Natural killer cell (primary cell): ENCODE measurements at regions not wholly inside any gene's neighbourhood (a gene's known extent, or its start where the extent isn't known, plus 50 kb on each side); places are given as distances from the start of the nearest gene placed in this dataset.

Experiments
- ATAC-seq, 3 donors: fragments of 150-1000 bp in 2 of 3; fragments of 200-7000 bp in 1 of 3; cut with Tn5 transposase; 1 replicate in 1 of 3; 2 replicates in 2 of 3; pipeline ENCODE4 v1.10.0; 2021; ENCODE audit warnings: mild to moderate bottlenecking in 2 of 3, moderate library complexity in 2 of 3
- DNase-seq, 2 donors: peaks; one replicate each; pipeline versions ENCODE4 v3.0.0 to v3.0.0-alpha.2; 2013 to 2021; ENCODE audit warnings: mixed read lengths in 1 of 2
- H3K27ac ChIP-seq: one replicate; pipeline ENCODE4 v1.5.1; 2013; ENCODE audit warnings: mild to moderate bottlenecking, low read length
- H3K27me3 ChIP-seq: one replicate; pipeline ENCODE4 v1.6.1; 2013; ENCODE audit warnings: low read length; ENCODE audit not compliant: control insufficient read depth, insufficient read depth
- H3K36me3 ChIP-seq: one replicate; pipeline ENCODE4 v1.6.1; 2013; ENCODE audit warnings: low read length; ENCODE audit not compliant: control insufficient read depth, insufficient read depth
- H3K4me1 ChIP-seq: one replicate; pipeline ENCODE4 v1.6.1; 2013; ENCODE audit warnings: low read length; ENCODE audit not compliant: control insufficient read depth, insufficient read depth
- H3K4me3 ChIP-seq: one replicate; pipeline ENCODE4 v1.5.1; 2013; ENCODE audit warnings: low read length
- H3K9me3 ChIP-seq: one replicate; pipeline ENCODE4 v1.6.1; 2013; ENCODE audit warnings: low read length; ENCODE audit not compliant: control insufficient read depth, insufficient read depth
- H3K27ac Mint-ChIP-seq, 2 donors: one replicate each; pipeline ENCODE4 v1.8.0; 2022; ENCODE audit warnings: mild to moderate bottlenecking in 2 of 2, mixed read lengths in 2 of 2, moderate library complexity in 1 of 2
- H3K27me3 Mint-ChIP-seq, 2 donors: one replicate each; pipeline ENCODE4 v1.8.0; 2022; ENCODE audit warnings: low read depth in 2 of 2, mixed read lengths in 2 of 2
- H3K36me3 Mint-ChIP-seq: one replicate; pipeline ENCODE4 v1.8.0; 2022; ENCODE audit warnings: mixed read lengths
- H3K4me1 Mint-ChIP-seq, 2 donors: one replicate each; pipeline ENCODE4 v1.8.0; 2022; ENCODE audit warnings: mixed read lengths in 2 of 2
- H3K4me3 Mint-ChIP-seq: one replicate; pipeline ENCODE4 v1.8.0; 2022; ENCODE audit warnings: mild to moderate bottlenecking, moderate library complexity, mixed read lengths
- H3K9me3 Mint-ChIP-seq, 2 donors: one replicate each; pipeline ENCODE4 v1.8.0; 2022; ENCODE audit warnings: mixed read lengths in 2 of 2
- WGBS: methylation state at CpG from one replicate; pipeline ENCODE4 v1.1.7; 2013; ENCODE audit warnings: missing lambda C conversion rate; ENCODE audit not compliant: insufficient coverage; 5-methylcytosine and 5-hydroxymethylcytosine counted together
- intact Hi-C: fragments of 100-400 bp; cut with micrococcal nuclease; formaldehyde crosslinking; loops from one replicate; pipeline ENCODE4 v1.14.2; 2022
- TF ChIP-seq, protein P1 (sequence below): fragments of 200-600 bp; IDR thresholded peaks from one replicate; pipeline ENCODE4 v1.8.0; 2022; ENCODE audit warnings: antibody characterized with exemption

DNA sequence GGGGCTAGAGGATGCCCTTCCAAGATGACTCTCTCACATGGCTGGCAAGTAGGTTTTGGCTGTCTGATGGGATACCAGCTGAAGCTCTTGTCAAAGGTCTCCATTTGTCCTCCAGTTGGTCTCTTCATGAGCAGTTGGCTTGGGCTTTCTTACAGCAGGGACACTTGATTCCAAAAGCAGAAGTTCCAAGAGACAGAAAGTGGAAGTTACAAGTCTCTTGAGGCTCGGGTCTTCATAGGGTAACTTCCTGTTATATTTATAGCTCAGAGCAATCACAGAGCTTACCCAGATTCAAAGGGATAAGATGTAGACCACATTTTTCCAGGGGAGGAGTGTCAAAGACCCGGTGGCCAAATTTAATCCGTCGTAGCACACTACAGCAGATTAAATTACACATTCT, 440.0 kb downstream of the RFC3 start:
- Histone ChIP-seq H3K4me3 (no peak overlapping the region), H3K36me3 (no peaks in the 10 kb centered on the region), H3K27ac (no peak overlapping the region), H3K4me1 (no peaks in the 10 kb centered on the region), H3K27me3 (no peaks in the 10 kb centered on the region), H3K9me3 (no peaks in the 10 kb centered on the region)
- Mint-ChIP-seq H3K27ac (no peak overlapping the region), H3K4me3 (no peak overlapping the region), H3K4me1 (peaks cover 0 to 4% of the 10 kb centered on the region in 2 donors), H3K27me3 (no peaks in the 10 kb centered on the region), H3K36me3 (no peaks in the 10 kb centered on the region), H3K9me3 (peaks cover 18 to 19% of the 10 kb centered on the region in 2 donors)
- DNase-seq (no peak), ATAC-seq (no peak)
- WGBS: 4% methylated on average over 4 of the region's 4 CpGs
- TF ChIP-seq, protein P1, sequence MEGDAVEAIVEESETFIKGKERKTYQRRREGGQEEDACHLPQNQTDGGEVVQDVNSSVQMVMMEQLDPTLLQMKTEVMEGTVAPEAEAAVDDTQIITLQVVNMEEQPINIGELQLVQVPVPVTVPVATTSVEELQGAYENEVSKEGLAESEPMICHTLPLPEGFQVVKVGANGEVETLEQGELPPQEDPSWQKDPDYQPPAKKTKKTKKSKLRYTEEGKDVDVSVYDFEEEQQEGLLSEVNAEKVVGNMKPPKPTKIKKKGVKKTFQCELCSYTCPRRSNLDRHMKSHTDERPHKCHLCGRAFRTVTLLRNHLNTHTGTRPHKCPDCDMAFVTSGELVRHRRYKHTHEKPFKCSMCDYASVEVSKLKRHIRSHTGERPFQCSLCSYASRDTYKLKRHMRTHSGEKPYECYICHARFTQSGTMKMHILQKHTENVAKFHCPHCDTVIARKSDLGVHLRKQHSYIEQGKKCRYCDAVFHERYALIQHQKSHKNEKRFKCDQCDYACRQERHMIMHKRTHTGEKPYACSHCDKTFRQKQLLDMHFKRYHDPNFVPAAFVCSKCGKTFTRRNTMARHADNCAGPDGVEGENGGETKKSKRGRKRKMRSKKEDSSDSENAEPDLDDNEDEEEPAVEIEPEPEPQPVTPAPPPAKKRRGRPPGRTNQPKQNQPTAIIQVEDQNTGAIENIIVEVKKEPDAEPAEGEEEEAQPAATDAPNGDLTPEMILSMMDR: no peak
- intact Hi-C loops: no loop called here

DNA sequence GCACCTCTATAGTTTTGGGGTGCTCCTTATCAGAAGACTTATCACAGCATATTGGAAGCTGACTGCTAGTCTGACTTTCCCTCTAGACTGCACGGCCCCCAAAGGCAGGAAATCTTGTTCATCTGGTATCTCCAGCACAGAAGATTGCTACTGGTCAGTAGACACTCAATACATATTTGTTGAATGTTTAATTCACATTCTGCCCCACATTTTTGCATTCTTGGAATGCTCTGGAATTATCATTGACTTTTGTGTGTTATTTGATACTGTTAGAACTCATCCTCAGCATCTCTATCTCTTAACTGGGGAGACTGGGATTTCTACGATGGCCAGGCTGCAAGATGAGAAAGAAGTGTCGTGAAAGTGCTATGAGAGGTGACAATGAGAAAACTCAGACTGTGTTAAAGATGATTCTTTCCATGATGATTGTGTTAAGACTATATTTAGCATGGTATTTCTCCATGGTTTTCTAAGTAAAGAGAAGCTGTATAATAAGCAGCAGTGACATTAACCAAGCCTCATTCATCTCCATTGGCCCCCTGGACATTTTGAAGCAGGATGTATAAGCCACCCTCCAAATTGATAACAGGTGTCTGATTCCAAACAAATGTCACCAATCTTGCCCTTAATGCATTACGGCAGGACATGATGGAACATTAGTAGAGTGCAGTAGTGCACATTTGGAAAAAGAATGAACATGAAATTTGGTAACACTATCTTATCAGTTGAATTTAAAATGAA, 440.9 kb downstream of the RFC3 start:
- WGBS: 76% methylated on average over 4 of the region's 4 CpGs
- Mint-ChIP-seq H3K27me3 (no peaks in the 10 kb centered on the region), H3K9me3 (peaks cover 13 to 16% of the 10 kb centered on the region in 2 donors), H3K4me1 (peaks cover 0 to 4% of the 10 kb centered on the region in 2 donors), H3K27ac (no peak overlapping the region), H3K36me3 (no peaks in the 10 kb centered on the region), H3K4me3 (no peak overlapping the region)
- Histone ChIP-seq H3K4me1 (no peaks in the 10 kb centered on the region), H3K36me3 (no peaks in the 10 kb centered on the region), H3K27ac (no peak overlapping the region), H3K9me3 (no peaks in the 10 kb centered on the region), H3K4me3 (no peak overlapping the region), H3K27me3 (no peaks in the 10 kb centered on the region)
- TF ChIP-seq, protein P1: no peak
- intact Hi-C loops: no loop called here
- ATAC-seq (no peak), DNase-seq (no peak)

DNA sequence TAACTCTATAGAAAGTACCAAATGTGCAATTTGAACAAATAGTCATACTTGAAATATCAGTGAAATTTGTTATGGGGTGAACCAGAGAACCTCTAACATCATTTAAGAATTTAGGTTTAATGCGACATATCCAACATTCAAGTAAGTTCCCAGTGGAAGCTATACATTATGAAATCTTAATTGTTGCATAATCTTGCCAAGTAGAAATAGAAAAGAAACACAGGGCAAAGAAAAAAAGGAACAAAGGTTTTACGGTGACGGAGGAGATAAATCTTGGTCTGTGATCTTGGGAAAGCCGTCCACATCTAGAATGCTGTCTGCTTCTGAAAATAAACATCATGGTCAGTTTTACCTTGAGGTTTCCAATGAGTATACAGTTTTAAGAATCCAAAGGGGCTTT, 445.7 kb downstream of the RFC3 start:
- H3K27me3 ChIP-seq: no peaks in the 10 kb centered on the region
- no peaks in the 10 kb centered on the region for H3K4me1 ChIP-seq
- Mint-ChIP-seq H3K4me1 (no peaks in the 10 kb centered on the region), H3K9me3 (peaks cover 5 to 10% of the 10 kb centered on the region in 2 donors), H3K4me3 (no peak overlapping the region), H3K36me3 (no peaks in the 10 kb centered on the region), H3K27me3 (no peaks in the 10 kb centered on the region), H3K27ac (no peak overlapping the region)
- intact Hi-C loops: no loop called here
- no peak for DNase-seq
- H3K27ac ChIP-seq: no peak overlapping the region
- TF ChIP-seq, protein P1: no peak
- H3K36me3 ChIP-seq: no peaks in the 10 kb centered on the region
- H3K4me3 ChIP-seq: no peak overlapping the region
- no peak for ATAC-seq
- no peaks in the 10 kb centered on the region for H3K9me3 ChIP-seq
- 33% methylated on average over 3 of the region's 4 CpGs for WGBS
